ENCODE measurements at regions not wholly inside any gene's neighbourhood (a gene's known extent, or its start where the extent isn't known, plus 50 kb on each side); places are given as distances from the start of the nearest gene placed in this dataset.

GRCh38 chr4:156238171-156238570, 284.5 kb upstream of the CTSO start:
- DNase-seq (ENCODE audit: low spot score) = no peak
- CTCF ChIA-PET (ENCODE audit: unreplicated experiment) = no interaction called here
- H3K4me1 ChIP-seq (ENCODE audit: insufficient read depth, low read length, poor library complexity, severe bottlenecking) = no peaks in the 10 kb centered on the region
- no peak for TF ChIP-seq EZH2phosphoT487 (IDR thresholded peaks at IDR 0.05; ENCODE audit: borderline replicate concordance, low read depth, low read length)
- TF ChIP-seq, protein P1, sequence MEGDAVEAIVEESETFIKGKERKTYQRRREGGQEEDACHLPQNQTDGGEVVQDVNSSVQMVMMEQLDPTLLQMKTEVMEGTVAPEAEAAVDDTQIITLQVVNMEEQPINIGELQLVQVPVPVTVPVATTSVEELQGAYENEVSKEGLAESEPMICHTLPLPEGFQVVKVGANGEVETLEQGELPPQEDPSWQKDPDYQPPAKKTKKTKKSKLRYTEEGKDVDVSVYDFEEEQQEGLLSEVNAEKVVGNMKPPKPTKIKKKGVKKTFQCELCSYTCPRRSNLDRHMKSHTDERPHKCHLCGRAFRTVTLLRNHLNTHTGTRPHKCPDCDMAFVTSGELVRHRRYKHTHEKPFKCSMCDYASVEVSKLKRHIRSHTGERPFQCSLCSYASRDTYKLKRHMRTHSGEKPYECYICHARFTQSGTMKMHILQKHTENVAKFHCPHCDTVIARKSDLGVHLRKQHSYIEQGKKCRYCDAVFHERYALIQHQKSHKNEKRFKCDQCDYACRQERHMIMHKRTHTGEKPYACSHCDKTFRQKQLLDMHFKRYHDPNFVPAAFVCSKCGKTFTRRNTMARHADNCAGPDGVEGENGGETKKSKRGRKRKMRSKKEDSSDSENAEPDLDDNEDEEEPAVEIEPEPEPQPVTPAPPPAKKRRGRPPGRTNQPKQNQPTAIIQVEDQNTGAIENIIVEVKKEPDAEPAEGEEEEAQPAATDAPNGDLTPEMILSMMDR (conservative IDR thresholded peaks at IDR 0.05; ENCODE audit: low read length) = no peak
- no peak overlapping the region for H3K27ac ChIP-seq (ENCODE audit: low read depth, low read length, poor library complexity, severe bottlenecking)
- no TSS peak for BruUV-seq (replicated peaks)
- no peaks in the 10 kb centered on the region for H3K36me3 ChIP-seq (ENCODE audit: insufficient read depth, low read length)
- no peak overlapping the region for H3K4me2 ChIP-seq (ENCODE audit: low read length)
- H2AFZ ChIP-seq (ENCODE audit: low read length) = no peak overlapping the region
- no peak overlapping the region for H3K4me3 ChIP-seq (ENCODE audit: low read depth, low read length, poor library complexity, severe bottlenecking)
- H4K20me1 ChIP-seq (ENCODE audit: insufficient read depth, low read length) = no peaks in the 10 kb centered on the region
- no peaks in the 10 kb centered on the region for H3K9me2 ChIP-seq (ENCODE audit: insufficient read depth, low read length)
- no peaks in the 10 kb centered on the region for H3K79me2 ChIP-seq (ENCODE audit: insufficient read depth, low read depth, low read length)
- no peaks in the 10 kb centered on the region for H3K9me3 ChIP-seq (ENCODE audit: low read length)
- POLR2A ChIA-PET = no interaction called here
- intact Hi-C loops (cut with micrococcal nuclease; ENCODE audit: unreplicated experiment) = no loop called here

GRCh38 chr4:156237231-156237630, 283.6 kb upstream of the CTSO start:
- no peak overlapping the region for H3K27ac ChIP-seq (ENCODE audit: low read depth, low read length, poor library complexity, severe bottlenecking)
- H2AFZ ChIP-seq (ENCODE audit: low read length) = no peak overlapping the region
- no peak for TF ChIP-seq EZH2phosphoT487 (IDR thresholded peaks at IDR 0.05; ENCODE audit: borderline replicate concordance, low read depth, low read length)
- no peak overlapping the region for H3K4me3 ChIP-seq (ENCODE audit: low read depth, low read length, poor library complexity, severe bottlenecking)
- no TSS peak for BruUV-seq (replicated peaks)
- H3K4me1 ChIP-seq (ENCODE audit: insufficient read depth, low read length, poor library complexity, severe bottlenecking) = no peaks in the 10 kb centered on the region
- H3K4me2 ChIP-seq (ENCODE audit: low read length) = no peak overlapping the region
- no peak for DNase-seq (ENCODE audit: low spot score)
- no peaks in the 10 kb centered on the region for H3K9me3 ChIP-seq (ENCODE audit: low read length)
- CTCF ChIA-PET (ENCODE audit: unreplicated experiment) = no interaction called here
- H3K36me3 ChIP-seq (ENCODE audit: insufficient read depth, low read length) = no peaks in the 10 kb centered on the region
- no peaks in the 10 kb centered on the region for H4K20me1 ChIP-seq (ENCODE audit: insufficient read depth, low read length)
- no peaks in the 10 kb centered on the region for H3K79me2 ChIP-seq (ENCODE audit: insufficient read depth, low read depth, low read length)
- no peaks in the 10 kb centered on the region for H3K9me2 ChIP-seq (ENCODE audit: insufficient read depth, low read length)
- POLR2A ChIA-PET = no interaction called here
- intact Hi-C loops (cut with micrococcal nuclease; ENCODE audit: unreplicated experiment) = no loop called here

DNA sequence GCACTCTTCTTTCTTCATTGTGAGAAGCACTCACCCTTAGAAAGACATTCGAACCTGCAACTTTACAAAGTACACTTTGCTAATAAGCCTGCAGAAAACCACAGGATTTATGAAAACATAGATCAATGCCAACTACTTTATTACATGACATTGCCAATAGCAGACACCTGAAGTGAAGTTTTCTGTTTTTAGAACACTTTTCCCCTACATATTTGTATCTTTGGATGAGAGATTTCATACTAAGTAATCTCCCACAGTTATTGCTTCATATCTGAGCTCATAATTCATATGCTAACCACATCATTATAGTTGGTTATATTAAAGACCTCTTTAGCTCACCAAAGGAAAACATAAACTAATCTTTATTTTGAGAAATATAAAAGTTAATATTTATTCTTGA, 276.5 kb upstream of the CTSO start:
- Histone ChIP-seq H3K4me3 (ENCODE audit: low read depth, low read length, poor library complexity, severe bottlenecking) (no peak overlapping the region), H3K79me2 (ENCODE audit: insufficient read depth, low read depth, low read length) (no peaks in the 10 kb centered on the region), H3K36me3 (ENCODE audit: insufficient read depth, low read length) (no peaks in the 10 kb centered on the region), H4K20me1 (ENCODE audit: insufficient read depth, low read length) (no peaks in the 10 kb centered on the region), H3K4me1 (ENCODE audit: insufficient read depth, low read length, poor library complexity, severe bottlenecking) (no peaks in the 10 kb centered on the region), H3K4me2 (ENCODE audit: low read length) (no peak overlapping the region), H3K9me2 (ENCODE audit: insufficient read depth, low read length) (no peaks in the 10 kb centered on the region), H2AFZ (ENCODE audit: low read length) (no peak overlapping the region), H3K27ac (ENCODE audit: low read depth, low read length, poor library complexity, severe bottlenecking) (no peak overlapping the region), H3K9me3 (ENCODE audit: low read length) (no peaks in the 10 kb centered on the region)
- TF ChIP-seq, protein P1 (conservative IDR thresholded peaks at IDR 0.05; ENCODE audit: low read length) = no peak
- TF ChIP-seq EZH2phosphoT487 (IDR thresholded peaks at IDR 0.05; ENCODE audit: borderline replicate concordance, low read depth, low read length) = no peak
- DNase-seq (ENCODE audit: low spot score) = no peak
- BruUV-seq (replicated peaks) = no TSS peak
- ChIA-PET POLR2A (interaction anchor here (1.0 kb wide), 1 partner anchor 461 kb away, joined by 3 read pairs; no protein-coding TSS in a partner anchor), CTCF (ENCODE audit: unreplicated experiment) (no interaction called here)
- intact Hi-C loops (cut with micrococcal nuclease; ENCODE audit: unreplicated experiment) = no loop called here

Measured in OCI-LY7 (cell line).